HG03159 (cell line): ENCODE measurements at regions not wholly inside any gene's neighbourhood (a gene's known extent, or its start where the extent isn't known, plus 50 kb on each side); places are given as distances from the start of the nearest gene placed in this dataset.
"Not testable (repeated sequence)": the region's sequence is repeated elsewhere in the genome, so short reads cannot be mapped to it uniquely, and the experiment has no call there.

Source experiments
- ATAC-seq: cut with Tn5 transposase; IDR thresholded peaks from one replicate; pipeline ENCODE4 v1.9.1; 2021; ENCODE audit warnings: mild to moderate bottlenecking, moderate library complexity; ENCODE audit not compliant: unreplicated experiment

DNA sequence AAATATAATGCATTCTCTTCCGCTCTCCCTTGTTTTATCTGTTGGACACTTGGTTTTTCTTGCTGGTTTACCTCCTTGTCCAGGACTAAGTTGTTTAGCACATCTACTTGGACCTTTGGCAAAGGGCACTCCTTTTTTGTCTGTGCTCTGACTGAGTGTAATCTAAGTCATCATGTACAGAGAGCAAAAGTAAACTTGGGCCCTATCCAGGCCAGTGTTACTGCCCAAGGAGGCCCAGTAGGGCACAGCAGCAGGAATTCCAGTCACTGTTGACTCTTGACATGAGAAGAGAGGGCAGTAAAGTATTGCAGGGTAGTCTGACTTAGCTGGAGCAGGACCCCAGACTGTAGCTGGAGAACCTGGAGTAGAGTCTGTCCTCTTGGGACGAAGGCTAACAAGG lies 445.5 kb downstream of the ZIC3 start:
- no peak for ATAC-seq

GRCh38 chrX:138014577-138014976 lies 448.6 kb downstream of the ZIC3 start:
- ATAC-seq: no peak

DNA sequence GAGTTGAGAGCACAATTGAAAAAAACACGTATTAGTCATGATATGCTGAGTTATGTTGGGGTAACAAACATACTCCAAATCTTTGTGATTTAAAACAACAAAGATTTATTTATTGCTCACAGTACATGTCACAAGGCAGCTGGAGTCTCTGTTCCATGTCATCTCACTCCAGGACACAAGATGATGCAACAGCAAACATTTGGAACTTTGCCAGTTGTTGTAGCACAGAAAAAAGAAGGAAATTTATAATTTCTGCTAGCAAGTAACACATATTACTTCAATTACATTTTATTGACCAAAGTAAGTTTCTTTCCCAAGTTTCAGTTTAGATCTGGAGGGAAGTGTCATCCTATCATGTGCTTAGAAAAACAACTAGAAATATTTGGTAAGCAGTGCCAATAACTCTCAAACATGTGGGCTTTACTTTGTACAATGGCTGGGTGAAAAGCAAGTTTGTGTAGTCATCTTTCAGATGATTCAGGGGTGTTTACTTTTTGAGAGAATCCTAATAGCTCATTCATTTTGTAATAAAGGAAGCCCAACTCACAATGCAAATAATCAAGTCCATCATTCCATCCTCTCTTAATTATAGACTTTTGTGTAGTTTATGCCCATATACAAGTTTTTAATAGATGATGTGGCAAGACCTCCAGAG lies 452.3 kb downstream of the ZIC3 start:
- ATAC-seq: no peak

GRCh38 chrX:138020941-138021340 lies 455.0 kb downstream of the ZIC3 start:
- no peak for ATAC-seq

- peak; percentile 87 for ATAC-seq
Measured at GRCh38 chrX:138026211-138026610, 460.3 kb downstream of the ZIC3 start.

GRCh38 chrX:138031715-138032114 lies 465.8 kb downstream of the ZIC3 start:
- no peak for ATAC-seq

GRCh38 chrX:138034136-138034535 lies 468.2 kb downstream of the ZIC3 start:
- ATAC-seq: no peak

- no peak for ATAC-seq
Measured at GRCh38 chrX:138037548-138037947, 471.6 kb downstream of the ZIC3 start.

DNA sequence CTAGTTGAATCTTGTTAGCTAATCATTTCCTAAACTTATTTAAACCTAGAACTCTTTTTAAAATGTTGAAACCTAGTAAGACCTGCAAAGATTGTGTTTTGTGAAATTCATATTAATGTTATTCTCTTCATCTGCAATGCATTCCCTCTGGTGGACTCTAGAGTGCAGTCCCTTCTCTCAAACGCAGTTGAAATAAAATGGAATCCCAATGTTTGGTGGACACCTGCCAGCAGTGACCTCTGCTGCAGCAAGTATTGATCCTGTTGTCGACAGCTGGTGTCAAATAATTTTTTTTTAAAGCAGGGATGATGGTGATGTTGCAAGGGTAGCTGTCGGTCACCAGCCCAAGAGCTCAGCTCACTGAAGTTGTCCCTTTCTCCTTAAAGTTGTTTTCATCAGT lies 492.0 kb downstream of the ZIC3 start:
- no peak for ATAC-seq

- no peak for ATAC-seq
Measured at GRCh38 chrX:138058931-138059330, 493.0 kb downstream of the ZIC3 start.

DNA sequence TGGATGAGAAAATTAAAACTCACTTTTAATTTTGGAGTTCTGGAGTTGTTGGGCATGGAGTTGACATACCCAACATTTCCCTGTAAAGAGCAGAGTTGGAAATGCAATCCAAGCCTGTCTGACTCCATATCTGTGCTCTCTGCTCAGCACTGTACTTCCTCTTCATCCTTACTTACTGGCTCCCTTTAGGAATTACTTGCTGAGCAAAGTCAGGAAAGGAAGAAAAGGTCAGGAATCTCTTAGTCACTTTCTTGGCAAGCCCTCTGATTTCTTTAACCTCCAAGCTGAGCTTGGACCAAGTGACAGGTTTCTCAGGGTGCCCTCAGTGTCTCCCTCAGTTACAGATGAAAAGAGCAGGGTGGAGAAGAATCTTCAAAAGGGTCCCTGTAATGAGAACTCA lies 501.5 kb downstream of the ZIC3 start:
- ATAC-seq: no peak

- no peak for ATAC-seq
Measured at GRCh38 chrX:138073626-138074025, 507.7 kb downstream of the ZIC3 start.

GRCh38 chrX:138082251-138082650 lies 516.3 kb downstream of the ZIC3 start:
- ATAC-seq: no peak

GRCh38 chrX:138082896-138083295 lies 517.0 kb downstream of the ZIC3 start:
- no peak for ATAC-seq

DNA sequence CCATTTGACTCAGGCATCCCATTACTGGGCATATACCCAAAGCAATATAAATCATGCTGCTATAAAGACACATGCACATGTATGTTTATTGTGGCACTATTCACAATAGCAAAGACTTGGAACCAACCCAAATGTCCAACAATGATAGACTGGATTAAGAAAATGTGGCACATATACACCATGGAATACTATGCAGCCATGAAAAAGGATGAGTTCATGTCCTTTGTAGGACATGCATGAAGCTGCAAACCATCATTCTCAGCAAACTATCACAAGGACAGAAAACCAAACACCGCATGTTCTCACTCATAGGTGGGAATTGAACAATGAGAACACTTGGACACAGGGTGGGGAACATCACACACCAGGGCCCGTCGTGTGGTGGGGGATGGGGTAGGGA lies 545.0 kb downstream of the ZIC3 start:
- not testable (repeated sequence) for ATAC-seq

DNA sequence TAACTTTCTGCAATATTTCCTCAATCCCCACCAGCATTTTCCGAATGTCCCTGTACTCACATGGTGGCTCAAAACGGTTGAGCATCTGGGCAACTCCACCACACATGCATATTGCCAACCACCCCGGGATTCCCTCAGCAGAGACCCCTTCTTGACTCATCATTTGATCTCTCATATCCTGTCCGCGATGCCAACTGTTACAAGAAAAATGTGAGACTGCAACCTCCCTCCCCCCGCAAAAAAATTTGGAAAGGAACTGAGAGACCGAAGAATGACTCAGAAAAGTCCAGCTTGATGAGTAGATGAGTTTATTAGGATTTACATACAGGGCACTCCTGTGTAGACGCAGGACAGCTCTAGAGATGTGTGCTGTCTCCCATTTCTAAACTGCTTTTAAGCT lies 561.4 kb downstream of the ZIC3 start:
- ATAC-seq: no peak

GRCh38 chrX:138128027-138128671 lies 562.2 kb downstream of the ZIC3 start:
- ATAC-seq: peak; percentile 96

DNA sequence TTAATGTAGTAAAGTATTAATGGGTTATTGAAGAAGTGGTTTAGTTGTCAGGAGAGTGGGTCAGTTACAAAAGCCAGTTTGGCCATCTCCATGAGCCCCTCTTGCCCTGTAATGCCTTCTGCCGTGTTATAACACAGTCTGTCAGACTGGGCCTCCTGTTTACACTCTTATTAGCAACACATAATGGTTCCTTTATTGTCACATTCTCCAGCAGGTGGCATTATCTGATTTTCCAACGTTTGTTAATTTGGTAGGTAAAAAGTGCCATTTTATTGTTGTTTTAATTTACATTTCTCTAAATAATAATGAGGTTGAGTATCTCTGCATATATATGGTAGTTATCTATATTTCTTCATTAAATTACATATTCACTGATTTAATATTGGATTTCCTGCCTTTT lies 560.8 kb downstream of the FGF13 start:
- ATAC-seq: no peak

- ATAC-seq: no peak
Measured at GRCh38 chrX:138157850-138158249, 553.7 kb downstream of the FGF13 start.

DNA sequence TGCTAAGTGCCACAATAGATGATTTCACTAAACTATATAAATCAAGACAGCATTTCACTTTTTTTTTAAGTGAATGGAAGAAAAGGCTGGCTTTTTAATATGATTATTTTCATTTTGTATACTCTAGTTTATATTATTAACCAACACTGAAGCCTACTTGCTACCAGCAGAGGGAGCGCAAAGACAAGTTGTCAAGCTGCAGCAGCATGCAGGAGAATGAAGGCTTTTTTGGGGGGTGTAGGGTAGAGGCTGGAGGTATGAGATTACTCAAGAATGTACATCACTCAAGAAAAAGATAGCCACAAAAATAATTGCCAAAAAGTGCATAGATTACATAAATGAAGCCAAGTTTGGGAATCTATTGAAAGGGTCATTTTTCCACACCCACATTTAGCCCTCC lies 519.5 kb downstream of the FGF13 start:
- no peak for ATAC-seq

DNA sequence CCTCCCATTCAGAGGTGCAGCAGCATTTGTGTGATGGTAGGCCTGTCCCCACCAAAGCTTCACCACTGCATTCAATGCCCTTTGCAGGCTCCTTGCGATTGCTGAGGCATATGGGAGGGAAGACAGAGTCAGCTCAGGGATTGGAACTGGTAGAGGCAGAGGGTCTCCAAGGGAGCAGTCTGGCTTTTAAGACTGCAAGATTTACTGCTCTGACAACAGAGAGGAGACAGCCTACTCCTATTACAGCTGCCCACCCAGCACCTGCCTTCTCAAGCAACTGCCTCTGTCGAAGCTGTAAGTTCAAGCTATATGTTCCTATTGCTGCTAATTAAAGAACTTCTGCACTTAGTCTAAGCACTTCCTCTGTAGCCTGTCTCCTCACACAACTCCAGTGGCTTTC lies 481.8 kb downstream of the FGF13 start:
- no peak for ATAC-seq

GRCh38 chrX:138240266-138240665 lies 471.3 kb downstream of the FGF13 start:
- ATAC-seq: no peak

- ATAC-seq: no peak
Measured at GRCh38 chrX:138254001-138254400, 457.5 kb downstream of the FGF13 start.
